B cell (primary cell): ENCODE measurements at regions not wholly inside any gene's neighbourhood (a gene's known extent, or its start where the extent isn't known, plus 50 kb on each side); places are given as distances from the start of the nearest gene placed in this dataset.

Experiments used
- ATAC-seq: fragments of 200-7000 bp; cut with Tn5 transposase; one replicate; pipeline ENCODE4 v1.10.0; 2021; ENCODE audit warnings: low read depth, mild to moderate bottlenecking, moderate number of reproducible peaks, moderate library complexity
- CTCF ChIA-PET: fragments of 350-600 bp; sonication (Branson Sonifier 250); formaldehyde crosslinking; loops from one replicate; lab custom pipeline; 2021; ENCODE audit warnings: antibody characterized with exemption, inconsistent platforms; lab: Charles Lee
- POLR2A ChIA-PET: fragments of 350-600 bp; sonication (Branson Sonifier 250); formaldehyde crosslinking; loops from one replicate; lab custom pipeline; 2021; ENCODE audit warnings: antibody characterized with exemption; lab: Charles Lee
- DNase-seq: peaks from one replicate; pipeline ENCODE4 v3.0.0; 2013
- H2AFZ ChIP-seq: 2 replicates; pipeline ENCODE4 v1.6.1; 2012; ENCODE audit warnings: mild to moderate bottlenecking, low read depth, low read length; ENCODE audit not compliant: insufficient read depth, poor library complexity, severe bottlenecking
- H3K27ac ChIP-seq, 2 donors: 1 replicate in 1 of 2; 2 replicates in 1 of 2; pipeline ENCODE4 v1.5.1; 2012 to 2013; ENCODE audit warnings: low read length in 2 of 2, mild to moderate bottlenecking in 2 of 2, moderate library complexity in 1 of 2
- H3K27me3 ChIP-seq, 4 experiments: fragments of 200-600 bp in 1 of 4; sonication (generic) in 1 of 4; replicated peaks in 1 of 4; 1 replicate in 2 of 4; 2 replicates in 2 of 4; pipeline versions ENCODE4 v1.6.1 to v1.7.0; 2013 to 2016; ENCODE audit warnings: low read length in 3 of 4, mild to moderate bottlenecking in 2 of 4, mixed read lengths in 1 of 4, moderate library complexity in 1 of 4; ENCODE audit not compliant: insufficient read depth in 4 of 4, control insufficient read depth in 3 of 4; ENCODE audit errors: control extremely low read depth in 1 of 4
- H3K36me3 ChIP-seq, 2 experiments: replicated peaks in 1 of 2; 1 replicate in 1 of 2; 2 replicates in 1 of 2; pipeline versions ENCODE4 v1.6.1 to v1.7.1; 2013; ENCODE audit warnings: low read length in 1 of 2; ENCODE audit not compliant: insufficient read depth in 2 of 2, control insufficient read depth in 1 of 2; ENCODE audit errors: control extremely low read depth in 1 of 2, extremely low read depth in 1 of 2
- H3K4me1 ChIP-seq, 2 donors: fragments of 200-600 bp in 1 of 2; sonication (generic) in 1 of 2; 1 replicate in 1 of 2; 2 replicates in 1 of 2; pipeline versions ENCODE4 v1.5.1 to v1.6.1; 2013 to 2017; ENCODE audit warnings: low read length in 2 of 2; ENCODE audit not compliant: control insufficient read depth in 2 of 2, insufficient read depth in 2 of 2
- H3K4me2 ChIP-seq: replicated peaks from 2 replicates; pipeline ENCODE3; 2012; ENCODE audit warnings: mild to moderate bottlenecking, low read depth, low read length; ENCODE audit not compliant: poor library complexity, severe bottlenecking
- H3K4me3 ChIP-seq, 5 experiments: fragments of 200-600 bp in 1 of 5; sonication (generic) in 1 of 5; 1 replicate in 3 of 5; 2 replicates in 2 of 5; pipeline versions ENCODE4 v1.5.1 to v1.7.0; 2011 to 2016; ENCODE audit warnings: low read length in 4 of 5, mild to moderate bottlenecking in 4 of 5, low read depth in 2 of 5, control low read depth in 1 of 5, moderate library complexity in 1 of 5; ENCODE audit not compliant: insufficient read depth in 1 of 5; ENCODE audit errors: control extremely low read depth in 1 of 5, extremely low read depth in 1 of 5
- H3K79me2 ChIP-seq: fragments of 200-600 bp; sonication (generic); one replicate; pipeline ENCODE4 v1.6.0; 2016; ENCODE audit warnings: low read length; ENCODE audit not compliant: control insufficient read depth, insufficient read depth
- H3K9ac ChIP-seq: fragments of 200-600 bp; sonication (generic); 2 replicates; pipeline ENCODE4 v1.6.1; 2017; ENCODE audit warnings: mild to moderate bottlenecking, low read length, moderate library complexity
- H3K9me3 ChIP-seq, 3 donors: one replicate each; pipeline versions ENCODE4 v1.6.1 to v1.7.1; 2013; ENCODE audit warnings: low read length in 2 of 3; ENCODE audit not compliant: control insufficient read depth in 2 of 3, insufficient read depth in 1 of 3; ENCODE audit errors: control extremely low read depth in 1 of 3
- H4K20me1 ChIP-seq: 2 replicates; pipeline ENCODE4 v1.6.0; 2012; ENCODE audit warnings: mild to moderate bottlenecking, low read length; ENCODE audit not compliant: insufficient read depth, control insufficient read depth, poor library complexity, severe bottlenecking
- H3K27ac Mint-ChIP-seq: one replicate; pipeline ENCODE4 v1.8.0; 2021; ENCODE audit warnings: mixed read lengths
- H3K27me3 Mint-ChIP-seq: one replicate; pipeline ENCODE4 v1.8.0; 2021; ENCODE audit warnings: mixed read lengths
- H3K4me1 Mint-ChIP-seq: one replicate; pipeline ENCODE4 v1.8.0; 2021; ENCODE audit warnings: mixed read lengths
- H3K4me3 Mint-ChIP-seq: one replicate; pipeline ENCODE4 v1.8.0; 2021; ENCODE audit warnings: mixed read lengths
- H3K9me3 Mint-ChIP-seq: one replicate; pipeline ENCODE4 v1.8.0; 2022; ENCODE audit warnings: mixed read lengths; ENCODE audit not compliant: insufficient read depth
- EZH2 ChIP-seq: IDR thresholded peaks from 2 replicates; pipeline ENCODE4 v1.6.1; 2012; ENCODE audit warnings: borderline replicate concordance, low read depth, mild to moderate bottlenecking, moderate library complexity, low read length; ENCODE audit not compliant: insufficient read depth, poor library complexity, severe bottlenecking
- WGBS: methylation state at CpG from one replicate; pipeline ENCODE4 v1.1.5; 2013; ENCODE audit warnings: missing lambda C conversion rate; ENCODE audit not compliant: insufficient coverage; 5-methylcytosine and 5-hydroxymethylcytosine counted together
- intact Hi-C: fragments of 100-400 bp; cut with micrococcal nuclease; formaldehyde crosslinking; loops from one replicate; pipeline ENCODE4 v1.10.0; 2022
- TF ChIP-seq, protein P1 (sequence below): fragments of 200-600 bp; IDR thresholded peaks from one replicate; pipeline ENCODE4 v1.8.0; 2022; ENCODE audit warnings: antibody characterized with exemption, mild to moderate bottlenecking

DNA sequence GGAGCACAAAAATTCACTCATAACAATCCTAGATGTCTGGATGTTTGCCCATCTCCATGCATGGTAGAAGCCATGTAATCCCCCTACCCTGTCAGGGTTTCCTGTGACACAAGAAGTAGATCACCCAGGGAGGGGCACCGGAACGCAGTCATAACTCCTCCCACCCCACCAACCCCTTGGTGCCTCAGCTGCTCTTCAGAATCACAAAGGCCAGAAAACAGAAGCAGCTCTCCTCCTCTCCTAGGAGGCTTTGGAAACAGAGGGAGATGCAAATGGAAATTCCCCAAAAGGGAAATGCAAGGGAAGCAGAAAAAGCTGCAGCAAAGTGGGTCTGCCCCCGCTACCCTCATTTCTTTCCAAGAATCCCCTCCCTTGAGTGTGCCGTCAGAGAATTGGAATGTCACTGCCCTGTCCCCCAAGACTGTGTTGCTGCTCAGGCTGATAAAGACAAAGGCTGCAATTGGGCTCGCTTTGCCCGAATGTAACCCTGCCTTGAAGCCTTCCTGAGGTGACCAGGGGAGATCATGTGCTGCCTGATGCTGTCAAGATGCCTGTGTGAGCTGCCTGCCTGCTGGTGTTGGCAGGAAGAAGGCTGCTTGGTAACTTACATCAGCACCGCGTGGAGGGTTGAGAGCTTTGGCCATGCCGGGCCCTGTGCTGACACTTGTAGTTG lies 65.5 kb upstream of the ABCA1 start:
- Histone ChIP-seq H3K4me2 (no peak overlapping the region), H3K9ac (no peak overlapping the region), H3K27ac (no peak overlapping the region), H3K4me1 (peaks cover 17 to 30% of the 10 kb centered on the region in 2 donors), H2AFZ (no peak overlapping the region), H3K36me3 (no peaks in the 10 kb centered on the region), H3K79me2 (no peaks in the 10 kb centered on the region), H3K9me3 (no peaks in the 10 kb centered on the region), H4K20me1 (no peaks in the 10 kb centered on the region), H3K27me3 (peaks cover 0 to 6% (median 1%) of the 10 kb centered on the region in 4 experiments), H3K4me3 (no peak overlapping the region)
- WGBS = 66% methylated on average over 4 of the region's 9 CpGs
- peak; percentile 29 for DNase-seq
- TF ChIP-seq EZH2 = no peak
- TF ChIP-seq, protein P1, sequence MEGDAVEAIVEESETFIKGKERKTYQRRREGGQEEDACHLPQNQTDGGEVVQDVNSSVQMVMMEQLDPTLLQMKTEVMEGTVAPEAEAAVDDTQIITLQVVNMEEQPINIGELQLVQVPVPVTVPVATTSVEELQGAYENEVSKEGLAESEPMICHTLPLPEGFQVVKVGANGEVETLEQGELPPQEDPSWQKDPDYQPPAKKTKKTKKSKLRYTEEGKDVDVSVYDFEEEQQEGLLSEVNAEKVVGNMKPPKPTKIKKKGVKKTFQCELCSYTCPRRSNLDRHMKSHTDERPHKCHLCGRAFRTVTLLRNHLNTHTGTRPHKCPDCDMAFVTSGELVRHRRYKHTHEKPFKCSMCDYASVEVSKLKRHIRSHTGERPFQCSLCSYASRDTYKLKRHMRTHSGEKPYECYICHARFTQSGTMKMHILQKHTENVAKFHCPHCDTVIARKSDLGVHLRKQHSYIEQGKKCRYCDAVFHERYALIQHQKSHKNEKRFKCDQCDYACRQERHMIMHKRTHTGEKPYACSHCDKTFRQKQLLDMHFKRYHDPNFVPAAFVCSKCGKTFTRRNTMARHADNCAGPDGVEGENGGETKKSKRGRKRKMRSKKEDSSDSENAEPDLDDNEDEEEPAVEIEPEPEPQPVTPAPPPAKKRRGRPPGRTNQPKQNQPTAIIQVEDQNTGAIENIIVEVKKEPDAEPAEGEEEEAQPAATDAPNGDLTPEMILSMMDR = no peak
- no peak for ATAC-seq
- intact Hi-C loops = loop anchor here (5.0 kb wide), 2 partner anchors 216 to 699 kb away; partner anchors contain the start of gene TMEM38B
- CTCF ChIA-PET = interaction anchor here (0.9 kb wide), 1 partner anchor 129 kb away, joined by 4 read pairs; no protein-coding TSS in a partner anchor
- H3K4me1 Mint-ChIP-seq = peaks cover 32% of the 10 kb centered on the region
- H3K9me3 Mint-ChIP-seq = no peaks in the 10 kb centered on the region
- POLR2A ChIA-PET = no interaction called here
- H3K27me3 Mint-ChIP-seq = peaks cover 3% of the 10 kb centered on the region
- H3K27ac Mint-ChIP-seq = no peak overlapping the region
- no peak overlapping the region for H3K4me3 Mint-ChIP-seq

DNA sequence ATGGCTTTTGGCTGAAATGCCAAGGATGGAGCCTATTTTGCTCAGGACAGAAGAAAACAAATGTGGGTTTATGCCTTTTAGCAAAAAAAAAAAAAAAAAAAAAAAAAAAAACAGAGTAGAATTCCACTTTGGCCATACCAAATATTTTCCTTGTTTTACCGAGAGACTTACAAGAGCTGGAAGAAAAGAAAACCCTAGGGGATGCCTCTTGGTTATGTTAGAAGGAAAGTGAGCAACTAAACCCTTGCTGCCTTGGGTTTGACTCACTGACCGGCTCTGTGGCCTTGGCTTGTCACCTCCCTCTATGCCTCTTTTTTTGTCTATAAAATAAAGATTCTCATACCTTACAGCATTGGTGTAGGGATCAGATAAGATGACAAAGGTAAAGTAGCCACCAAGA lies 69.6 kb upstream of the ABCA1 start:
- Mint-ChIP-seq H3K4me1 (peaks cover 10% of the 10 kb centered on the region), H3K27ac (no peak overlapping the region), H3K27me3 (peaks cover 3% of the 10 kb centered on the region), H3K9me3 (no peaks in the 10 kb centered on the region), H3K4me3 (no peak overlapping the region)
- no peak for ATAC-seq
- CTCF ChIA-PET = no interaction called here
- Histone ChIP-seq H4K20me1 (no peaks in the 10 kb centered on the region), H3K36me3 (no peaks in the 10 kb centered on the region), H3K9me3 (no peaks in the 10 kb centered on the region), H3K4me1 (peaks cover 1 to 11% of the 10 kb centered on the region in 2 donors), H3K4me3 (no peak overlapping the region), H3K4me2 (no peak overlapping the region), H3K9ac (no peak overlapping the region), H3K27me3 (peaks cover 0 to 2% (median 0%) of the 10 kb centered on the region in 4 experiments), H2AFZ (no peak overlapping the region), H3K79me2 (no peaks in the 10 kb centered on the region), H3K27ac (no peak overlapping the region)
- no CpG with 5 or more reads among the region's 2 CpGs for WGBS
- TF ChIP-seq EZH2 = no peak
- TF ChIP-seq, protein P1 = no peak
- no peak for DNase-seq
- intact Hi-C loops = no loop called here
- POLR2A ChIA-PET = interaction anchor here (0.7 kb wide), 1 partner anchor 449 kb away, joined by 6 read pairs; no protein-coding TSS in a partner anchor
